HCT116 (cell line): ENCODE measurements at regions not wholly inside any gene's neighbourhood (a gene's known extent, or its start where the extent isn't known, plus 50 kb on each side); places are given as distances from the start of the nearest gene placed in this dataset.

Source experiments
- ATF3 ChIP-seq: IDR thresholded peaks from 2 replicates; pipeline ENCODE4 v1.6.1; 2012
- CEBPB ChIP-seq: IDR thresholded peaks from 2 replicates; pipeline ENCODE4 v1.6.1; 2012; ENCODE audit warnings: low read depth
- CTCF ChIP-seq, 3 experiments: fragments of 200-600 bp in 1 of 3; sonication (generic) in 1 of 3; IDR thresholded peaks in 2 of 3; conservative IDR thresholded peaks in 1 of 3; 2 replicates each; pipeline ENCODE4 v1.5.1; 2012 to 2017; ENCODE audit warnings: low read depth in 2 of 3, low read length in 2 of 3, antibody characterized with exemption in 1 of 3, borderline replicate concordance in 1 of 3, control low read depth in 1 of 3, mild to moderate bottlenecking in 1 of 3, mixed read lengths in 1 of 3, mixed run types in 1 of 3, moderate library complexity in 1 of 3; ENCODE audit not compliant: insufficient read depth in 1 of 3
- EGR1 ChIP-seq: IDR thresholded peaks from 2 replicates; pipeline ENCODE4 v1.6.1; 2012; ENCODE audit warnings: low read depth
- EZH2 ChIP-seq: fragments of 200-600 bp; sonication (generic); IDR thresholded peaks from 2 replicates; pipeline ENCODE4 v1.6.1; 2017; ENCODE audit warnings: antibody characterized with exemption, mixed run types
- EZH2phosphoT487 ChIP-seq: fragments of 200-600 bp; IDR thresholded peaks from 2 replicates; pipeline ENCODE4 v1.6.1; 2018; ENCODE audit warnings: antibody characterized with exemption, borderline replicate concordance
- MAX ChIP-seq: IDR thresholded peaks from 2 replicates; pipeline ENCODE4 v1.6.1; 2012
- POLR2A ChIP-seq: IDR thresholded peaks from 2 replicates; pipeline ENCODE4 v1.7.0; 2011; ENCODE audit warnings: borderline replicate concordance; ENCODE audit not compliant: insufficient read depth, insufficient read length; ENCODE audit errors: extremely low read depth
- RAD21 ChIP-seq: IDR thresholded peaks from 2 replicates; pipeline ENCODE4 v1.6.1; 2012; ENCODE audit warnings: low read depth, mild to moderate bottlenecking
- YY1 ChIP-seq: IDR thresholded peaks from 2 replicates; pipeline ENCODE4 v1.6.1; 2011; ENCODE audit warnings: low read length, low read depth, moderate library complexity, mild to moderate bottlenecking; ENCODE audit not compliant: insufficient replicate concordance; ENCODE audit errors: extremely low read depth
- ZFX ChIP-seq: fragments of 450-650 bp; IDR thresholded peaks from 2 replicates; pipeline ENCODE4 v1.6.1; 2017

- TF ChIP-seq CTCF (IDR thresholded peaks at IDR 0.05 in 2 of 3, conservative IDR thresholded peaks at IDR 0.05 in 1 of 3; ENCODE audit: borderline replicate concordance in 1 of 3, insufficient read depth in 1 of 3, low read depth in 2 of 3, low read length in 2 of 3) = no peak
- no peak for TF ChIP-seq MAX
- TF ChIP-seq EGR1 = no peak
- no peak for TF ChIP-seq EZH2
- no peak for TF ChIP-seq POLR2A
- TF ChIP-seq ATF3 = no peak
- TF ChIP-seq RAD21 = no peak
- no peak for TF ChIP-seq ZFX
- no peak for TF ChIP-seq CEBPB
- TF ChIP-seq EZH2phosphoT487 = no peak
- TF ChIP-seq YY1 = no peak
Observed at GRCh38 chr14:44589180-44589579, 82.1 kb upstream of the FSCB start.
